ENCODE measurements at regions not wholly inside any gene's neighbourhood (a gene's known extent, or its start where the extent isn't known, plus 50 kb on each side); places are given as distances from the start of the nearest gene placed in this dataset.

DNA sequence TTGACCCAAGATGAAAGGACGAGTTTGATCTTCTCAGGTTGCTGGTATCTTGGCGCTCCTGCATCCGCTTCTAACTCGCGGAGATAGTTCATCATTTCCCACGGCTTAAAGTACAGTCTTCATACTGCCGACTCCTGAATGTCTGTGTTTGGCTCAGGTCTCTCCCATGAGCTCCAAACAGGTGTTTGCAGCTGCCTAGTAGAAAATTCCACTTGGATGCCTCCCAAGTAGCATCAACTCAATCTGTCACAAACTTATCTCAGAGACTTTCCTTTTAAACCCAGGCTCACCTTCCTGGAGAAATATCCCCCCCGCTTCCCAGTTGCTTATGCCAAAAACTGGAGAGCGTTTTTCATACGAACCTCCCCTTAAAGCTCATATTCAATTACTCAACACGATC is 986.5 kb downstream of the TBC1D22A start:
- TF ChIP-seq, protein P1, sequence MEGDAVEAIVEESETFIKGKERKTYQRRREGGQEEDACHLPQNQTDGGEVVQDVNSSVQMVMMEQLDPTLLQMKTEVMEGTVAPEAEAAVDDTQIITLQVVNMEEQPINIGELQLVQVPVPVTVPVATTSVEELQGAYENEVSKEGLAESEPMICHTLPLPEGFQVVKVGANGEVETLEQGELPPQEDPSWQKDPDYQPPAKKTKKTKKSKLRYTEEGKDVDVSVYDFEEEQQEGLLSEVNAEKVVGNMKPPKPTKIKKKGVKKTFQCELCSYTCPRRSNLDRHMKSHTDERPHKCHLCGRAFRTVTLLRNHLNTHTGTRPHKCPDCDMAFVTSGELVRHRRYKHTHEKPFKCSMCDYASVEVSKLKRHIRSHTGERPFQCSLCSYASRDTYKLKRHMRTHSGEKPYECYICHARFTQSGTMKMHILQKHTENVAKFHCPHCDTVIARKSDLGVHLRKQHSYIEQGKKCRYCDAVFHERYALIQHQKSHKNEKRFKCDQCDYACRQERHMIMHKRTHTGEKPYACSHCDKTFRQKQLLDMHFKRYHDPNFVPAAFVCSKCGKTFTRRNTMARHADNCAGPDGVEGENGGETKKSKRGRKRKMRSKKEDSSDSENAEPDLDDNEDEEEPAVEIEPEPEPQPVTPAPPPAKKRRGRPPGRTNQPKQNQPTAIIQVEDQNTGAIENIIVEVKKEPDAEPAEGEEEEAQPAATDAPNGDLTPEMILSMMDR (IDR thresholded peaks at IDR 0.05): no peak
- Histone ChIP-seq H3K27ac (no peak overlapping the region), H3K4me3 (no peak overlapping the region)
- DNase-seq (ENCODE audit: low spot score): no peak

DNA sequence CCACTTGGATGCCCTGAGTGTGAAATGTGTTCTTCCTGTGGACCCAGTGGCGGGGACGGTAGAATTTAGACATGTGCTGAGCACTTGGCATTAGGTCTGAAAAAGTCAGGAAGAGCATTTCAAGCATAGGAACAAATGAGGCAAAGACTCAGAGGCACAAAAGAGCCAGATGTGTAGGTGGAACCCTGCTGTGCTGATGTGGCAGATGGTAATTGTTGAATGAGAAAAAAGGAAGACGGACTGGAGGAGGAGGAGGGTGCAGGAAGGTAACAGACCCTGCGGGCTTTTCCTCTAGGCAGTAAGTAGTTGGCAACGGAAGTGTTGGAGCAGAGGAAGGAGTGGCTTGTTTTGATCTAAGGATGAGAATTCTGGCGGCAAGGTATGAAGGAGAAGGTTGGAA is 985.8 kb downstream of the TBC1D22A start:
- H3K27ac ChIP-seq: no peak overlapping the region
- TF ChIP-seq, protein P1 (IDR thresholded peaks at IDR 0.05): no peak
- DNase-seq (ENCODE audit: low spot score): no peak
- no peak overlapping the region for H3K4me3 ChIP-seq

DNA sequence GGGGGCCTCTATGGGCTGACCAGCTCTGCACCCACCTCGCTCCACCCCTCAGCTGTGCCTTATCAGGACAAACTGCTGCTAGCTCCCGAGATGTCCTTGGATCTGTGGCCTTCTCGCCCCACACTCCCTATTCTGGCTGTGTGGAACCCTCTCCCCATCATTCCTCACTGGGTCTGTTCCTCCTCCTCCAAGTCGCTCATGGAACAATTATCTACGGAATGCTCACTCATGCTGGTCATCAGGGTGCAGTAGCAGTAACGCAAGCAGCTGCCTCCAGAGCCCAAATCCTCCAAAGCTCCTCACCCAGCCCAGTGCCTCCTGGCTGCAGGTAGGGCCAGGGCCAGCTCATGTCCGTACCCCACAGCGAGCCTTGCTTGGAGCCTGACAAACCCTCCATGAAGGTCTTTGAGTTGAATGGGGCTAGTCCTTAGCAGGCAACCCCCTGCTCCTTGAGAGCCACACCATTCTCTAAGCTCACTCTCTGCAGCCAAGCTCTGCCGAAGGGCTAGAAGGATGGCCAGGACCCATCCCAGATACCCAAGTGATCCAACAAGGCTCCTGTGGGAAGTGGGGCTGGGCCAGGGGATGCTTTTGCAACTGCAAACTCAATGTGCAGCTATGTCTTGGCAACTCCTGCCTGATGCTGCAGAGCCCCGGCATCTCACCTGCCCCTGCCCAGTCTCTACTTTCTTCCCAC is 977.8 kb downstream of the TBC1D22A start:
- TF ChIP-seq, protein P1 (IDR thresholded peaks at IDR 0.05): no peak
- Histone ChIP-seq H3K27ac (no peak overlapping the region), H3K4me3 (no peak overlapping the region)
- DNase-seq (ENCODE audit: low spot score): no peak

DNA sequence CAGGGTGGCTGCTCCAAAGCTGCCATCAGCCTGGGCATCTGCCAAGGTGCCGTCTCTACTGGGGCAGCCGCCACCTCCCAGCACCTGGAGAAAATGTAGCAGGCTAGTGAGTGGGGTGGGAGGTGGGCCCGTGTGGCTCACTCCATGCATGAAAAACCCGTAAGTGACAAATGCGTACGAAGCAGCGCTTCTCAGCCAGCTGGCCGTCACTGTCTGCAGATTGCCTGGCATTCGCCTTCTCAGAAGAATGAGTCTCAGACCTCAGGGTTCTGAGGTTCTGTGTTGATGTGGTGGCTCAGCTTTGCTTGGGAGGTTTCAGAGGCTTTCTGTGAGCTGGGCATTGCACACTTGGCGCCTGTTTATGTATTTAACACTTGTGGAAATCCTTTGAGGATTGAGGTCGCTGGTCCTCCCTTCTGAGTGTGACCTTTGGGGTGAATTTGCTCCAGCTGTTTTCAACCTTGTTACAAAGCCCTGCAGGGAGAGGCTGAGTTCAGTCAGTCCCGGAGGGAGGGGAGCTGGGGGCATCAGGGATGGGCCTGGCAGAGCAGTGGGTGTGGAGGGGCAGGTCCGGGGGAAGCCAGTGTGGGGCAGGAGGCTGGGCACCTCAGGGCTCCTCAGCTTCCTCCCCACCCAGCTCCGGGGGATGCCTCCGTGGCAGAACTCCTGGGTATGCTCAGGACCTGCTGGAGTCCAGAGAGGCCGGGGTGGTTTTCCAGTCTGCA is 977.0 kb downstream of the TBC1D22A start:
- TF ChIP-seq, protein P1 (IDR thresholded peaks at IDR 0.05): no peak
- no peak overlapping the region for H3K4me3 ChIP-seq
- DNase-seq (ENCODE audit: low spot score): no peak
- no peak overlapping the region for H3K27ac ChIP-seq

DNA sequence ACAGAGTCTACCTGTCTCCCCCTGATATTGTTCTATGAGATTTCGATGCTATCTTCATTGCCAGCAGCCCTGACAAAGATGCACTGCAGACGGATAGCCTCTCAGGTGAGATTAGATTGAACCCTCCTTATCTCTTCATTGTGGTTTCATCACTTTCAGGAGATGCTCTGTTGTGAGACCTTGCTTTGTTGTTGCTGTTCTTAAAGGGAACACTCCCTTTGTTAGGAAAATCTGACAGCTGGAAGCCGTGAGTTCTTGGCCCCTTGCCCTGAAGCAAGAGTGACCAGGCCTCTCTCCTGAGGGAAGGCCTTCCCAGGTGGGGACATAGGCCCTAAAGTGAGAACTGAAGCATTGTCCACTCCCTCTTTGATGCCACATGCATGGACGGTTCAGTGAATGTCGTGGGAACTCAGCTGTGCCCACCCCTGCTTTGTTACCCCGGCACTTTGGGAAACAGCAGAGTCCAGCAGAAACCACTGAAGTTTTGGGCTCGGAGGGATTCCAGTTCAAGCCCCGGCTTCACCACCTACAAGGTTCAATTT is 976.1 kb downstream of the TBC1D22A start:
- H3K27ac ChIP-seq: no peak overlapping the region
- no peak overlapping the region for H3K4me3 ChIP-seq
- DNase-seq (ENCODE audit: low spot score): no peak
- TF ChIP-seq, protein P1 (IDR thresholded peaks at IDR 0.05): no peak

DNA sequence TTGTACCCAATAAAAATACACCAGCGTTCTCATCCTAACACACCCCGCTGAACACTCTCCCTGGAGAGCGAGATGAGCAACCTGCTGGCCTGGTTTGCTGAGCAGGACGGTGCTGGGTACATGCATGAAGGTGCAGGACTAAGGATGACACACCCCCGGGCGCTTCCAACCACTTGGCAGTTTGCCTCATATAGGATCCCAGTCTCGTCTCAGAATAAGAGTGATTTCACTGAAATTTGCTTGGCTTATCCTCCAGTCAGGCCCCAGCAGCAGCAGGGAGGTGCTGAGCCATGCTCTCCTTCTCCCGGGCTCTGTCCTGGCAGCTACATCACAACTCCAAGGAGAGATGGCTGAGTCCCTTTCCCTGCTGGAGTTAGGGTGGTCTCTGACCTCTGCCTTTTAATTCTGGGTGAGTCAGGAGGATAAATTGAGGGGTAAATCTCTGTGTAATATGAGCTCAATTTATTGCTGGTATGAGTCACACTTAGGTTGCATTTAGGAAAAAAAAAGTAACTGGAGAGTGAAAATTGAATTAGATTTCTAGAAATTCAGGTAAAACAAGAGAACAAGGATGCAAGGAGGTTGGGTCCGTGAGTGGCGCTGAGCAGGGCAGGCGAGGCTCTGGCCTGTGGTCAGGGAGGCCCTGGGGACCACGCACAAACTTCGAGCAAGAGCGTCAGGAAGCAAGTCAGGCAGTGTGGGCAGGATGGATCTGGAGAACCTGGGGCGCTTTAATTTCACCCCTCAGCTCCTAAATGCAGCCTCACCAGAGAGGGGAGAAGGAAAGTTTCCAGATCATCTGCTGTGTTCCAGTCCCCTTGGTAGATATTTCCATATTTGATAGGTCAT is 974.0 kb downstream of the TBC1D22A start:
- no peak for DNase-seq (ENCODE audit: low spot score)
- H3K27ac ChIP-seq: no peak overlapping the region
- TF ChIP-seq, protein P1 (IDR thresholded peaks at IDR 0.05): no peak

More for the DNA sequence above, 974.0 kb downstream of the TBC1D22A start:
- H3K4me3 ChIP-seq: no peak overlapping the region
